ENCODE measurements at regions not wholly inside any gene's neighbourhood (a gene's known extent, or its start where the extent isn't known, plus 50 kb on each side); places are given as distances from the start of the nearest gene placed in this dataset.

- H3K9me3 Mint-ChIP-seq (ENCODE audit: low read depth): peaks cover 7% of the 10 kb centered on the region
- no peak for DNase-seq (ENCODE audit: low spot score)
- no peak for TF ChIP-seq CTCF (IDR thresholded peaks at IDR 0.05)
- H3K27ac Mint-ChIP-seq (ENCODE audit: unreplicated experiment): no peak overlapping the region
- H3K4me3 Mint-ChIP-seq (ENCODE audit: unreplicated experiment): no peak overlapping the region
- H3K4me1 Mint-ChIP-seq (ENCODE audit: low read depth): peaks cover 7% of the 10 kb centered on the region
- H3K27me3 Mint-ChIP-seq (ENCODE audit: low read depth): no peaks in the 10 kb centered on the region
- H3K36me3 Mint-ChIP-seq (ENCODE audit: low read depth): no peaks in the 10 kb centered on the region
Measured at GRCh38 chr10:4586776-4587175, 239.2 kb upstream of the AKR1E2 start.

GRCh38 chr10:4581929-4582328, 244.1 kb upstream of the AKR1E2 start:
- Mint-ChIP-seq H3K4me1 (ENCODE audit: low read depth) (peaks cover 5% of the 10 kb centered on the region), H3K9me3 (ENCODE audit: low read depth) (peaks cover 8% of the 10 kb centered on the region), H3K27me3 (ENCODE audit: low read depth) (no peaks in the 10 kb centered on the region), H3K4me3 (ENCODE audit: unreplicated experiment) (no peak overlapping the region), H3K36me3 (ENCODE audit: low read depth) (no peaks in the 10 kb centered on the region), H3K27ac (ENCODE audit: unreplicated experiment) (no peak overlapping the region)
- no peak for DNase-seq (ENCODE audit: low spot score)
- TF ChIP-seq CTCF (IDR thresholded peaks at IDR 0.05): no peak

DNA sequence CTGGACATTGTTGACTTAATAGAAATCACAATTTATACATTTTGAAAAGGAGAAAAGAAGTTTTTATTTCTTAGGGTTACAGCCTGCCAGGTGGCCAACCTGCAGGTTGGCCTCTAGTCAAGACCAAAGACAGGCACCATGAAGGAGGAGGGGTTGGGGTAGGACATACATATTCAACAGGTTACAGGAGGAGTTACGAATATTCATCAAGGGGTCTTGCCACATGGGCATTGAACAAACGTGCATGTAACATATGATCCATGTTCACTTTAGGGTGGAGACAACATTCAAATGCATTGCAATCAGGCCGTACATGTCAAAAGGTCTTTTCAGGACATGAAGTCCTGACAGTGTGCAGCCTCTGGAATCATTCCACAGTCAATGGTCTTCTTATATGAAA, 246.2 kb upstream of the AKR1E2 start:
- peaks cover 2% of the 10 kb centered on the region for H3K4me1 Mint-ChIP-seq (ENCODE audit: low read depth)
- no peak for DNase-seq (ENCODE audit: low spot score)
- no peak overlapping the region for H3K27ac Mint-ChIP-seq (ENCODE audit: unreplicated experiment)
- H3K9me3 Mint-ChIP-seq (ENCODE audit: low read depth): peaks cover 8% of the 10 kb centered on the region
- TF ChIP-seq CTCF (IDR thresholded peaks at IDR 0.05): no peak
- H3K4me3 Mint-ChIP-seq (ENCODE audit: unreplicated experiment): no peak overlapping the region
- no peaks in the 10 kb centered on the region for H3K36me3 Mint-ChIP-seq (ENCODE audit: low read depth)
- no peaks in the 10 kb centered on the region for H3K27me3 Mint-ChIP-seq (ENCODE audit: low read depth)

- Mint-ChIP-seq H3K9me3 (ENCODE audit: low read depth) (peaks cover 6% of the 10 kb centered on the region), H3K36me3 (ENCODE audit: low read depth) (no peaks in the 10 kb centered on the region), H3K27ac (ENCODE audit: unreplicated experiment) (no peak overlapping the region), H3K4me1 (ENCODE audit: low read depth) (no peaks in the 10 kb centered on the region), H3K27me3 (ENCODE audit: low read depth) (no peaks in the 10 kb centered on the region), H3K4me3 (ENCODE audit: unreplicated experiment) (no peak overlapping the region)
- DNase-seq (ENCODE audit: low spot score): no peak
- TF ChIP-seq CTCF (IDR thresholded peaks at IDR 0.05): no peak
Measured at GRCh38 chr10:4576206-4576605, 249.8 kb upstream of the AKR1E2 start.

GRCh38 chr10:4569151-4569550, 256.9 kb upstream of the AKR1E2 start:
- H3K27me3 Mint-ChIP-seq (ENCODE audit: low read depth): no peaks in the 10 kb centered on the region
- TF ChIP-seq CTCF (IDR thresholded peaks at IDR 0.05): no peak
- H3K9me3 Mint-ChIP-seq (ENCODE audit: low read depth): no peaks in the 10 kb centered on the region
- H3K27ac Mint-ChIP-seq (ENCODE audit: unreplicated experiment): no peak overlapping the region
- no peak overlapping the region for H3K4me3 Mint-ChIP-seq (ENCODE audit: unreplicated experiment)
- H3K4me1 Mint-ChIP-seq (ENCODE audit: low read depth): no peaks in the 10 kb centered on the region
- no peaks in the 10 kb centered on the region for H3K36me3 Mint-ChIP-seq (ENCODE audit: low read depth)
- DNase-seq (ENCODE audit: low spot score): no peak

Measured in chondrocyte (in vitro differentiated cells).